ENCODE measurements at regions not wholly inside any gene's neighbourhood (a gene's known extent, or its start where the extent isn't known, plus 50 kb on each side); places are given as distances from the start of the nearest gene placed in this dataset.

GRCh38 chr15:70358011-70358819 lies 260.5 kb upstream of the TLE3 start:
- Histone ChIP-seq H3K36me3 (ENCODE audit: control insufficient read depth in 2 of 4, insufficient read depth in 4 of 4, low read length in 3 of 4) (no peaks in the 10 kb centered on the region), H3K79me1 (ENCODE audit: low read depth, low read length) (no peaks in the 10 kb centered on the region), H3K79me2 (ENCODE audit: control insufficient read depth in 1 of 2, insufficient read depth in 2 of 2, low read length in 2 of 2) (no peaks in the 10 kb centered on the region), H3K4me3 (ENCODE audit: extremely low read depth in 1 of 4, insufficient read depth in 2 of 4, low read depth in 3 of 4, low read length in 4 of 4) (no peak overlapping the region), H3K9me3 (ENCODE audit: insufficient read depth in 2 of 2, low read depth in 1 of 2, low read length in 1 of 2) (no peaks in the 10 kb centered on the region), H3K23me2 (ENCODE audit: low read depth, low read length) (peaks cover 1% of the 10 kb centered on the region; the same call in 1 of the 2 replicates), H3K9ac (replicated peaks in 1 of 4; ENCODE audit: extremely low read depth in 1 of 4, low read depth in 3 of 4, low read length in 3 of 4) (no peak overlapping the region), H2BK5ac (ENCODE audit: low read depth, low read length) (no peak overlapping the region), H3K4me1 (replicated peaks in 1 of 4; ENCODE audit: control insufficient read depth in 3 of 4, insufficient read depth in 4 of 4, low read length in 3 of 4) (peaks cover 0 to 5% (median 2%) of the 10 kb centered on the region in 4 experiments; a peak in 2 of 7 replicates), H3K27me3 (replicated peaks in 1 of 4; ENCODE audit: control insufficient read depth in 3 of 4, extremely low read depth in 1 of 4, insufficient read depth in 3 of 4, low read length in 3 of 4) (no peaks in the 10 kb centered on the region), H2BK15ac (ENCODE audit: low read length) (no peak overlapping the region; the same call in 1 of the 2 replicates), H2AK5ac (ENCODE audit: low read depth, low read length) (no peak overlapping the region), H3K56ac (replicated peaks; ENCODE audit: insufficient read length, low read depth, low read length) (no peak overlapping the region), H2BK12ac (ENCODE audit: low read depth, low read length) (no peak overlapping the region), H3K23ac (ENCODE audit: insufficient read length) (no peak overlapping the region), H4K20me1 (replicated peaks in 1 of 2; ENCODE audit: control insufficient read depth in 1 of 2, insufficient read depth in 2 of 2, low read length in 2 of 2) (no peaks in the 10 kb centered on the region), H4K8ac (ENCODE audit: extremely low read depth, insufficient read depth, low read length) (no peak overlapping the region), H4K91ac (replicated peaks; ENCODE audit: insufficient read length, low read length) (no peak overlapping the region), H2BK120ac (replicated peaks; ENCODE audit: low read depth, low read length) (no peak overlapping the region), H3K27ac (ENCODE audit: low read depth, low read length) (no peak overlapping the region), H3K4me2 (ENCODE audit: insufficient read depth in 1 of 2, low read depth in 2 of 2, low read length in 2 of 2) (no peak overlapping the region), H2AFZ (ENCODE audit: low read length) (no peak overlapping the region), H3K14ac (ENCODE audit: insufficient read length) (no peak overlapping the region), H3K18ac (ENCODE audit: extremely low read depth, low read length) (no peak overlapping the region), H2BK20ac (ENCODE audit: low read length) (no peak overlapping the region), H3K4ac (replicated peaks; ENCODE audit: insufficient read length, low read depth, low read length) (no peak overlapping the region), H4K5ac (ENCODE audit: insufficient read length, low read depth, low read length) (no peak overlapping the region)
- TF ChIP-seq CEBPB (IDR thresholded peaks at IDR 0.05; ENCODE audit: low read depth, low read length) = no peak
- no peak for FAIRE-seq
- no peak for DNase-seq (ENCODE audit: low read depth in 1 of 2, low spot score in 2 of 2)
- ChIA-PET POLR2A (ENCODE audit: partially characterized antibody) (interaction anchor here (1.0 to 1.3 kb wide), 2 partner anchors 259 to 264 kb away, joined by 3 read pairs; no protein-coding TSS in a partner anchor), CTCF (ENCODE audit: partially characterized antibody) (interaction anchor here (1.4 to 1.5 kb wide), 2 partner anchors 17 to 147 kb away, joined by 3 to 4 read pairs; no protein-coding TSS in a partner anchor)
- whole genome bisulfite sequencing, 2 experiments (ENCODE audit: extremely low coverage in 1 of 2, insufficient coverage in 1 of 2, insufficient read length in 1 of 2, insufficient replicate concordance in 2 of 2, low coverage in 1 of 2, low lambda C conversion rate in 2 of 2, missing lambda C conversion rate in 1 of 2) = 94% methylated on average over 11 of the region's 11 CpGs; no CpG with 5 or more reads in 1 of the 2 experiments

All from H1 (cell line).